Naive thymus-derived CD4-positive, alpha-beta T cell (primary cell): ENCODE measurements at regions not wholly inside any gene's neighbourhood (a gene's known extent, or its start where the extent isn't known, plus 50 kb on each side); places are given as distances from the start of the nearest gene placed in this dataset.

Experiments used
- ATAC-seq: fragments of 150-1000 bp; cut with Tn5 transposase; 2 replicates; pipeline ENCODE4 v1.10.0; 2021; ENCODE audit warnings: mild to moderate bottlenecking, moderate library complexity
- CTCF ChIA-PET: fragments of 350-600 bp; sonication (Branson Sonifier 250); formaldehyde crosslinking; loops from one replicate; lab custom pipeline; 2021; ENCODE audit warnings: antibody characterized with exemption; lab: Charles Lee
- POLR2A ChIA-PET: fragments of 350-600 bp; sonication (Branson Sonifier 250); formaldehyde crosslinking; loops from one replicate; lab custom pipeline; 2021; ENCODE audit warnings: antibody characterized with exemption, inconsistent platforms; lab: Charles Lee
- DNase-seq, 9 donors: peaks; one replicate each; pipeline versions ENCODE4 v3.0.0 to v3.0.0-alpha.2; 2020 to 2022; ENCODE audit warnings: mixed read lengths in 1 of 9
- H3K27ac ChIP-seq: one replicate; pipeline ENCODE4 v1.7.0; 2013; ENCODE audit warnings: mild to moderate bottlenecking, low read depth, low read length, moderate library complexity
- H3K27me3 ChIP-seq, 2 donors: one replicate each; pipeline ENCODE4 v1.7.0; 2013; ENCODE audit warnings: low read length in 2 of 2, mild to moderate bottlenecking in 2 of 2, moderate library complexity in 2 of 2; ENCODE audit not compliant: control insufficient read depth in 2 of 2, insufficient read depth in 2 of 2
- H3K36me3 ChIP-seq, 3 experiments: 1 replicate in 2 of 3; 2 replicates in 1 of 3; pipeline ENCODE4 v1.7.0; 2013; ENCODE audit warnings: low read length in 3 of 3, mild to moderate bottlenecking in 3 of 3, moderate library complexity in 1 of 3; ENCODE audit not compliant: insufficient read depth in 3 of 3, control insufficient read depth in 2 of 3
- H3K4me1 ChIP-seq, 2 donors: one replicate each; pipeline ENCODE4 v1.7.0; 2013; ENCODE audit warnings: low read length in 2 of 2, mild to moderate bottlenecking in 2 of 2, moderate library complexity in 1 of 2; ENCODE audit not compliant: control insufficient read depth in 2 of 2, insufficient read depth in 2 of 2
- H3K4me3 ChIP-seq: 2 replicates; pipeline ENCODE4 v1.7.0; 2013; ENCODE audit warnings: mild to moderate bottlenecking, low read length
- H3K9me3 ChIP-seq, 3 experiments: 1 replicate in 2 of 3; 2 replicates in 1 of 3; pipeline ENCODE4 v1.7.0; 2013; ENCODE audit warnings: low read length in 3 of 3; ENCODE audit not compliant: control insufficient read depth in 2 of 3
- H3K27ac Mint-ChIP-seq, 9 donors: one replicate each; pipeline ENCODE4 v1.8.0; 2020 to 2022; ENCODE audit warnings: mixed read lengths in 9 of 9, mild to moderate bottlenecking in 8 of 9, moderate library complexity in 5 of 9, inconsistent platforms in 2 of 9
- H3K27me3 Mint-ChIP-seq, 5 donors: one replicate each; pipeline ENCODE4 v1.8.0; 2021 to 2022; ENCODE audit warnings: mixed read lengths in 5 of 5, mild to moderate bottlenecking in 1 of 5
- H3K36me3 Mint-ChIP-seq, 5 donors: one replicate each; pipeline ENCODE4 v1.8.0; 2020 to 2022; ENCODE audit warnings: mixed read lengths in 5 of 5, mild to moderate bottlenecking in 3 of 5, inconsistent platforms in 1 of 5
- H3K4me1 Mint-ChIP-seq, 7 donors: one replicate each; pipeline ENCODE4 v1.8.0; 2020 to 2022; ENCODE audit warnings: mixed read lengths in 7 of 7, mild to moderate bottlenecking in 3 of 7, inconsistent platforms in 1 of 7
- H3K4me3 Mint-ChIP-seq, 10 donors: one replicate each; pipeline ENCODE4 v1.8.0; 2020 to 2022; ENCODE audit warnings: mild to moderate bottlenecking in 10 of 10, mixed read lengths in 10 of 10, moderate library complexity in 6 of 10, inconsistent platforms in 2 of 10
- H3K9me3 Mint-ChIP-seq, 11 donors: one replicate each; pipeline ENCODE4 v1.8.0; 2020 to 2022; ENCODE audit warnings: mixed read lengths in 11 of 11, mild to moderate bottlenecking in 4 of 11, inconsistent platforms in 1 of 11, moderate library complexity in 1 of 11
- intact Hi-C, 2 donors: fragments of 100-400 bp; cut with micrococcal nuclease; formaldehyde crosslinking; loops; one replicate each; pipeline ENCODE4 v1.15.1; 2023

DNA sequence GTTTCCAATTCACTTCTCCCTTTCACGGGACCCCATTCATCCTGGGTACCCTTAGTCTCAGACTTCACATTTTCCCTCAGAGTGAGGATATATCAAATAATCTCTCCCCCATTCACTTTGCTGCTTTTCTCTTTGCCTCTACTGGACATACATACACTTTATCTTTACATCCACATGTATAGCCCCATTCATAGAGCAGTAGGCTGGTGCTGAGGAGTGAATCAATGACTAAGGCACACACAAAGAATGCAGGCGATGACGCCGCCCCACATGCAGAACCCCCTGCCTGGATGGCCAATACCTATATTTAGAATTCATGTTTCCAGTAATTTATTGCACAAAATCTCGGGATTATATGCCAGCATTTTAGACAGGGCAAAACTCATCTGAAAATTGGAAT is 554.3 kb upstream of the TENM3 start:
- ChIA-PET POLR2A (no interaction called here), CTCF (no interaction called here)
- H3K27me3 ChIP-seq = no peaks in the 10 kb centered on the region
- Mint-ChIP-seq H3K9me3 (peaks cover 0 to 6% (median 0%) of the 10 kb centered on the region in 11 donors), H3K27me3 (no peaks in the 10 kb centered on the region), H3K4me1 (no peaks in the 10 kb centered on the region), H3K27ac (no peak overlapping the region), H3K4me3 (no peak overlapping the region), H3K36me3 (no peaks in the 10 kb centered on the region)
- no peaks in the 10 kb centered on the region for H3K4me1 ChIP-seq
- no peak for ATAC-seq
- no peaks in the 10 kb centered on the region for H3K9me3 ChIP-seq
- H3K27ac ChIP-seq = no peak overlapping the region
- DNase-seq = no peak
- no peaks in the 10 kb centered on the region for H3K36me3 ChIP-seq
- no peak overlapping the region for H3K4me3 ChIP-seq
- intact Hi-C loops = no loop called here

DNA sequence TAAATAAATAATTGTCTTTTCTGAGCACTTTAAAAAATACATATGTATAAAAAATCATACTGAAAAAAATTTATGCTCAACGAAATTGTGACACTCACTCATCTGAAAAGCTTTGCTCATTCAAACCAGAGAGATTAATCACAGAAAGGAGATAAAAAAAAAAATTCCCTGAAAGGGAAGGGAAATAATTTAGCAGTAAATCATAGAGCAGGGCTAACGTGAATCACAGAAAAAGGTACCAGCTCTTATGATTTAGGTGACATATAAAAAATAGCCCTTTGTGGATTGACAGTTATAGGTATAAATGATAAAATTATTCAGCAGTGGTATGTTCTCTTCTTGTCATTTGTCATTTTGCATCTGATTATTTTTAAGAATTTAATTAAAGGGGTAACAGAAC is 552.7 kb upstream of the TENM3 start:
- Mint-ChIP-seq H3K4me1 (no peaks in the 10 kb centered on the region), H3K9me3 (peaks cover 0 to 6% (median 0%) of the 10 kb centered on the region in 11 donors), H3K36me3 (no peaks in the 10 kb centered on the region), H3K4me3 (no peak overlapping the region), H3K27ac (no peak overlapping the region), H3K27me3 (no peaks in the 10 kb centered on the region)
- ATAC-seq (no peak), DNase-seq (no peak)
- no peak overlapping the region for H3K4me3 ChIP-seq
- POLR2A ChIA-PET = no interaction called here
- no peaks in the 10 kb centered on the region for H3K9me3 ChIP-seq
- H3K27ac ChIP-seq = no peak overlapping the region
- no peaks in the 10 kb centered on the region for H3K36me3 ChIP-seq
- CTCF ChIA-PET = no interaction called here
- no peaks in the 10 kb centered on the region for H3K4me1 ChIP-seq
- intact Hi-C loops = no loop called here
- H3K27me3 ChIP-seq = no peaks in the 10 kb centered on the region

DNA sequence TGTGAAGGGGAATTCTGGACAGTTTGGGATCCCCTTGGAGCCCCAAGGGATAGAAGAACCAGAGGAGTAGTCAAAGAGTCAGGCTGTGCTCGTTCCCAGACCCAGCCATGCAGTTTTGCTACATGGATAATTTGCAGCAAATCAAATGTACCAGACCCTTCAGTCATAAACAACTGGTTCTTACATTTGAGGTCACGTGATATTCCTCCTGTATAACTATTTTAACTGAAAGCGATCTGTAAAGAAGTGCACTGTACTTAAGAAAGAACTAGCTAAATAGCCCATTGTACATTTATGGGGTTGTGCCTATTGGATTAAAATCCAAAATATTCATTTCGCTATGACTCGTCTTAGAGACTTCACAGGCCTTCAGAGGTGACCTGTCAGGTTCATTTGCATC is 550.2 kb upstream of the TENM3 start:
- Histone ChIP-seq H3K27ac (no peak overlapping the region), H3K27me3 (no peaks in the 10 kb centered on the region), H3K4me1 (no peaks in the 10 kb centered on the region), H3K36me3 (no peaks in the 10 kb centered on the region), H3K9me3 (no peaks in the 10 kb centered on the region), H3K4me3 (no peak overlapping the region)
- Mint-ChIP-seq H3K4me1 (no peaks in the 10 kb centered on the region), H3K9me3 (peaks cover 0 to 6% (median 0%) of the 10 kb centered on the region in 11 donors), H3K27me3 (no peaks in the 10 kb centered on the region), H3K36me3 (no peaks in the 10 kb centered on the region), H3K4me3 (no peak overlapping the region), H3K27ac (no peak overlapping the region)
- ATAC-seq = no peak
- ChIA-PET CTCF (no interaction called here), POLR2A (no interaction called here)
- DNase-seq = no peak
- intact Hi-C loops = no loop called here

DNA sequence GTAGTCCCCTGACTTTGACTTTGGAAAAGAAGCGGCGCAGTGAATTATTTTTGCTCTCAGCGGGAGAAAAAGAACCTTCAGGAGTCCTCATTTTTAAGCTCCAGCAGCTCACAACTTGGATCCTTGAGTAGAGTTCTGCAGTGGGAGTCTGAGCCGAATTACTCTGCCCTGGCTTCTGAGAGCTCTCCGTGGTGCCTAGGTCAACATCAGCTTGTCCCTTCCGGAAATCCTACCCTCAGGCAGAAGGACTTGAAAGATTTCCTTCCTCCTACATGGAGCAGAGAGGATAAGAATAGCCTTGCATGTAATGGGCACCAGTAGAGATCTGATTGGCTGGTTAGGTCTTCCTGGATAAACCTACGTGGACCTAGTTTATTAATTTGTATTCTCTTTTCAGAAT is 549.7 kb upstream of the TENM3 start:
- H3K4me3 Mint-ChIP-seq = no peak overlapping the region
- peaks cover 0 to 6% (median 0%) of the 10 kb centered on the region in 11 donors for H3K9me3 Mint-ChIP-seq
- no peaks in the 10 kb centered on the region for H3K9me3 ChIP-seq
- no peaks in the 10 kb centered on the region for H3K27me3 Mint-ChIP-seq
- H3K27me3 ChIP-seq = no peaks in the 10 kb centered on the region
- no peaks in the 10 kb centered on the region for H3K4me1 ChIP-seq
- POLR2A ChIA-PET = no interaction called here
- no peaks in the 10 kb centered on the region for H3K36me3 ChIP-seq
- ATAC-seq = no peak
- H3K27ac ChIP-seq = no peak overlapping the region
- no peak overlapping the region for H3K4me3 ChIP-seq
- no peak overlapping the region for H3K27ac Mint-ChIP-seq
- intact Hi-C loops = no loop called here
- no peak for DNase-seq
- H3K36me3 Mint-ChIP-seq = no peaks in the 10 kb centered on the region
- H3K4me1 Mint-ChIP-seq = no peaks in the 10 kb centered on the region
- CTCF ChIA-PET = no interaction called here

DNA sequence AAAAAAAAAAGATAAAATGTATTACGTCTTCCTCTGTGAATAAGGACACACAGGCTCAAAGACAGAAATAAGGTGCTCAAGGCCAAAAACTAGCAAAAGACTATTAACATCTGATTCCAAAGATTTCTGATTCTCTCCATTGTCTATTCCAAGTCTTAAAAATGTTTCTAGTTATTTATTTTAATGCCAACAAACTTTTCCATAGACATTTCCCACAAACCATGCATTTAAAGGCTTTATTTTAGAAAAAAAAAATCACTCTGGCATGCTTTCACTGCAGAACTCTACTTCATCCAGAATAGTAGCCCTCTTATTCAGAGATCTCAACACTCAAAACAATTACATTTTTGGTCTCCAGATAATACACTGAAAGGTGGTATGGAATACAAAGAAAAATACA is 545.0 kb upstream of the TENM3 start:
- no peaks in the 10 kb centered on the region for H3K9me3 ChIP-seq
- H3K4me3 ChIP-seq = no peak overlapping the region
- Mint-ChIP-seq H3K27me3 (no peaks in the 10 kb centered on the region), H3K36me3 (no peaks in the 10 kb centered on the region), H3K9me3 (peaks cover 0 to 6% (median 0%) of the 10 kb centered on the region in 11 donors), H3K4me3 (no peak overlapping the region), H3K27ac (no peak overlapping the region), H3K4me1 (no peaks in the 10 kb centered on the region)
- ChIA-PET CTCF (no interaction called here), POLR2A (no interaction called here)
- no peaks in the 10 kb centered on the region for H3K27me3 ChIP-seq
- H3K4me1 ChIP-seq = no peaks in the 10 kb centered on the region
- H3K27ac ChIP-seq = no peak overlapping the region
- intact Hi-C loops = no loop called here
- DNase-seq (no peak), ATAC-seq (no peak)
- H3K36me3 ChIP-seq = no peaks in the 10 kb centered on the region

DNA sequence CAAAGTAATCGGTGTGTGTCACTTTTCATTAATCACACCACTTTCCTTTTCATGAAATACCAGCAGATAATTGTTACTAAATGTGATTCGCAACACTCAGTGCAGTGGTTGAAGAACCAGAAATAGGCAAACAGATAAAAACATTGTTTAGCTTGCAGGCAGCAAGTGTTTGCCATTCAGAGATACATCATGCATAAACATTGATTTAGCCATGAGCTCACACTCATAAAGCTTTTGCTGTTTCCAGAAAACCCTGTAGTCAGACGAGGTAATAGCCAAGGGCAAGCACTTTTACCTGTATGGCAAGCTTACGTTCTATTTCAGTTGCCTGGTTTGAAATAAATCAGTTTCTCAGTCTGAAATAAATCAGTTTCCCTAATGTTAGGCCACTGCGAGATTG is 542.0 kb upstream of the TENM3 start:
- H3K36me3 Mint-ChIP-seq = no peaks in the 10 kb centered on the region
- Histone ChIP-seq H3K4me1 (no peaks in the 10 kb centered on the region), H3K27ac (no peak overlapping the region), H3K27me3 (no peaks in the 10 kb centered on the region), H3K36me3 (no peaks in the 10 kb centered on the region), H3K9me3 (no peaks in the 10 kb centered on the region), H3K4me3 (no peak overlapping the region)
- ATAC-seq (no peak), DNase-seq (no peak)
- POLR2A ChIA-PET = interaction anchor here (0.6 kb wide), 1 partner anchor 534 kb away, joined by 3 read pairs; no protein-coding TSS in a partner anchor
- H3K27ac Mint-ChIP-seq = no peak overlapping the region
- no peaks in the 10 kb centered on the region for H3K4me1 Mint-ChIP-seq
- CTCF ChIA-PET = no interaction called here
- intact Hi-C loops = no loop called here
- no peaks in the 10 kb centered on the region for H3K27me3 Mint-ChIP-seq
- H3K9me3 Mint-ChIP-seq = peaks cover 0 to 6% (median 0%) of the 10 kb centered on the region in 11 donors
- H3K4me3 Mint-ChIP-seq = no peak overlapping the region

DNA sequence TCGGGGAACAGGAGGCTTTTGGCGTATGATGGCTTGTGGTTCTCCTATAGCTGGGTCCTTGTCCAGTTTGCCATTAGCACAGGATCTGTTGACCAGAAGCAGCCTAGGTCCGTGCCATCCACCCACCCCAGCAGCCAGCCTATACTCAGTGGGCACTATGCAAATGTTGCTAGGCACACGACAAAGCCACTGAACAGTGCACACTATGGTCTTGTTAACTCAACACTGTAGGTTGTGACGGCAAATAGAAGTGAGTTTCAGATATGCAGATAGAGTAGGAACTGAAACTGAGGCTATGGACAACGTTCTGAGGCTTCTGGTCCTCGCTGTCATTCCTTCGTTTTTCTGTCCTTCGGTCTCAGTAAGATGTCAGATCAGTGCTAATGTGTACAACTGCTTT is 541.3 kb upstream of the TENM3 start:
- no peaks in the 10 kb centered on the region for H3K27me3 ChIP-seq
- Mint-ChIP-seq H3K27ac (no peak overlapping the region), H3K27me3 (no peaks in the 10 kb centered on the region), H3K9me3 (peaks cover 0 to 2% (median 0%) of the 10 kb centered on the region in 11 donors), H3K4me1 (no peaks in the 10 kb centered on the region), H3K36me3 (no peaks in the 10 kb centered on the region), H3K4me3 (no peak overlapping the region)
- no peaks in the 10 kb centered on the region for H3K9me3 ChIP-seq
- no peaks in the 10 kb centered on the region for H3K4me1 ChIP-seq
- no peak for ATAC-seq
- no peak for DNase-seq
- no peak overlapping the region for H3K4me3 ChIP-seq
- intact Hi-C loops = no loop called here
- no peaks in the 10 kb centered on the region for H3K36me3 ChIP-seq
- ChIA-PET CTCF (no interaction called here), POLR2A (no interaction called here)
- H3K27ac ChIP-seq = no peak overlapping the region
